GM13977 (cell line): ENCODE measurements at regions not wholly inside any gene's neighbourhood (a gene's known extent, or its start where the extent isn't known, plus 50 kb on each side); places are given as distances from the start of the nearest gene placed in this dataset.

Source experiments
- DNase-seq: peaks from one replicate; pipeline ENCODE4 v3.0.0; 2012; ENCODE audit warnings: low spot score
- CTCF ChIP-seq: IDR thresholded peaks from 2 replicates; pipeline ENCODE4 v1.5.1; 2012; ENCODE audit warnings: mild to moderate bottlenecking, control low read depth; ENCODE audit not compliant: insufficient read depth; ENCODE audit errors: extremely low read depth, missing control alignments
- in situ Hi-C: fragments of 300-500 bp; cut with MboI; formaldehyde crosslinking; loops from one replicate; pipeline ENCODE4 v1.12.0; 2022; ENCODE audit warnings: low sequenced_read_pairs, low pct_unique_long_range_greater_than_20kb, mixed read lengths, inconsistent platforms; ENCODE audit not compliant: unreplicated experiment

DNA sequence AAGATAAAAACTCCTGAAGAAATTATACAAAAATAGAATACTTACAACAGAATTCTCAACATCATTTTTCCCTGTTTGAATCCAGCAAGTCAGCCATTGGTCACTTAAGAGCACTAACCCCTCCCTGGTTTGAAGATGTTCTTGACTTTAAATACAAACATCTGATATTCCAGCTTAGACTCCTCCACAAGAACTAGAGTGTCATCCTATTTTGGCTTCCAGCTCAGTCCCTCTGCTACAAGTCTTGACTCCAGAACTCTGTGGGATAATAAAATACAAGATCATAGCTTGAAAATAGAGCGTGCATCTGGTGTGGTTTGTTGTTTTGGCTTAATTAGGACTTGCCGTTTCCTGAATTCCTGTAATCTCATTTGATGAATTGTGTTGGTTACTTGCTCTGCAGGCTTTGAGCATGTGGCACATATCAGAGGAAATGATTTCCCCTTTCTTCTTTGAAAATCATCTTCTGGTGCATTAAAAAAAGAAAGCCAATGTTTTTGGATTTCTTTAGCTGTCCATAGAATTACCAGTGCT lies 63.7 kb upstream of the DPT start:
- no peak for TF ChIP-seq CTCF
- in situ Hi-C loops = no loop called here
- DNase-seq = no peak

DNA sequence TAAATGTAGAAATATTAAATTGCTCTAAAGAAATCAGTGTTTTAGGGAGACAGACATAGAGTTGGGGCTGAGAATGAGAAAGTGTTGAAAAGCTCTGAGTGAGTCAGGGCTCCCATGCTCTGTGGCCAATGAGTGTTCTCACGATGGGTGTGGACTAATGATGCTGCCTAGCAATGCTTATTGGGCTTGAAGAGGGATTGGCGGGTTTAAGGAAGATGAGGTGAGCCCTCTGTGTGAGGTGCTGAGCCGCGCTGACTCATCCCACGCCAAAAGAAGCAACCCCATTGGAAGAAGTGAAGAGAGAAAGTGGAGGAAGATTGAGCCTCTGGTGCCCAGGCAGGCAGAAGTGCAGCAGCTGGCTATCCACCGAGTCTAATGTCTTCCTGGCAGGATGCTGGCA lies 65.1 kb upstream of the DPT start:
- in situ Hi-C loops = no loop called here
- no peak for TF ChIP-seq CTCF
- no peak for DNase-seq

- TF ChIP-seq CTCF = no peak
- DNase-seq = no peak
- in situ Hi-C loops = no loop called here
These were observed 66.7 kb upstream of the DPT start for GRCh38 chr1:168795681-168796080.

DNA sequence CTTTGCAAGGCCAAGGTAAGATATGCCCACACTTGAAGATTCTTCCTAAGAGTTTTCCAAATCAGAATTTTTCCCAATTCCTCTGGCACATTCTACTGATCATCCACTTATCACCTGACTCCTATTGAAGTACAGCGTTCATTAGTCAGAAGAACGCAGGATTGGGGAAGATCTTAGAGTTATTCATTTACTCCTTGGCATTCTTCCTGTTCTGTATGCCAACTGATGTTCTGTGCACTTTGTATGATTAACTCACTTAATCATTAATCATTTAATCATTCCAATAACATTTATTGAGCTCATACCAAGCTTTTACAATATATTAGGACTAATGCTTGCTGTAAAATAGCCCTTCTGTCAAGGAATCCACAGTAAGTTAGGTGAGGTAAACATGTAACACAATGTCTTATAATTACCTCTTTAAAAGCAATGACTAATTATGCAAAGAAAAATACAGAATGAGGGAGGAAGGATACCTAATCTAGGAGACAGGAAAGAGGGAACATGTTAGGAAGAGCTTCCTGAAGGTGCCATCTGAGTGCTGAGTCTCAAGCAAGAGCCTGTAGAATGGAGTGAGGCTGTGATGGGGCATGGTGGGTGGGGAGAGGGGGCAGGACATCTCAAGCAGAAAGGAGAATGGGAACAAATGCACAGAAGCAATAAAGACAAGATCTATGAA lies 71.1 kb upstream of the DPT start:
- no peak for DNase-seq
- in situ Hi-C loops = no loop called here
- no peak for TF ChIP-seq CTCF

- no peak for TF ChIP-seq CTCF
- no peak for DNase-seq
- in situ Hi-C loops = no loop called here
These were observed 72.2 kb upstream of the DPT start for GRCh38 chr1:168801032-168801745.

- in situ Hi-C loops = no loop called here
- no peak for TF ChIP-seq CTCF
- no peak for DNase-seq
These were observed 75.0 kb upstream of the DPT start for GRCh38 chr1:168803806-168804510.
